ENCODE measurements at regions not wholly inside any gene's neighbourhood (a gene's known extent, or its start where the extent isn't known, plus 50 kb on each side); places are given as distances from the start of the nearest gene placed in this dataset.

DNA sequence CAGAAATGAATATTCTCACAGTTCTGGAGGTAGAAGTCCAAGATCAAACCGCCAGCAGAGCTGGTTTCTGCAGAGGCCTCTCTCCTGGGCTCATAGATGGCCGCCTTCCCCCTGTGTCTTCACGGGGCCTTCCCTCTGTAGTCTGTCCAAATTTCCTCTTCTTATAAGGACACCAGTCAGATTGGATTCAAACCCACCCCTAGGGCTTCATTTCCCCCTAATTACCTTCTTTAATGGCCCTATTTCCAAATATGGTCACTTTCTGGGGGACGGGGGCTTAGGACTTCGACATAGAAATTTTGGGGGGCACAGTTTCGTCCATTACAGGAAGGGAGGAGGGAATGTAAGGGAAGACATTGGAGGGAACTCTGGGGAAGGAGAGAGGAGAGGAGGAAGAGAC lies 132.6 kb downstream of the DDX1 start:
- Mint-ChIP-seq H3K4me3 (no peak overlapping the region), H3K27me3 (ENCODE audit: low read depth in 2 of 2) (no peaks in the 10 kb centered on the region), H3K27ac (no peak overlapping the region), H3K9me3 (no peaks in the 10 kb centered on the region), H3K36me3 (no peaks in the 10 kb centered on the region), H3K4me1 (no peaks in the 10 kb centered on the region)
- TF ChIP-seq, protein P1, sequence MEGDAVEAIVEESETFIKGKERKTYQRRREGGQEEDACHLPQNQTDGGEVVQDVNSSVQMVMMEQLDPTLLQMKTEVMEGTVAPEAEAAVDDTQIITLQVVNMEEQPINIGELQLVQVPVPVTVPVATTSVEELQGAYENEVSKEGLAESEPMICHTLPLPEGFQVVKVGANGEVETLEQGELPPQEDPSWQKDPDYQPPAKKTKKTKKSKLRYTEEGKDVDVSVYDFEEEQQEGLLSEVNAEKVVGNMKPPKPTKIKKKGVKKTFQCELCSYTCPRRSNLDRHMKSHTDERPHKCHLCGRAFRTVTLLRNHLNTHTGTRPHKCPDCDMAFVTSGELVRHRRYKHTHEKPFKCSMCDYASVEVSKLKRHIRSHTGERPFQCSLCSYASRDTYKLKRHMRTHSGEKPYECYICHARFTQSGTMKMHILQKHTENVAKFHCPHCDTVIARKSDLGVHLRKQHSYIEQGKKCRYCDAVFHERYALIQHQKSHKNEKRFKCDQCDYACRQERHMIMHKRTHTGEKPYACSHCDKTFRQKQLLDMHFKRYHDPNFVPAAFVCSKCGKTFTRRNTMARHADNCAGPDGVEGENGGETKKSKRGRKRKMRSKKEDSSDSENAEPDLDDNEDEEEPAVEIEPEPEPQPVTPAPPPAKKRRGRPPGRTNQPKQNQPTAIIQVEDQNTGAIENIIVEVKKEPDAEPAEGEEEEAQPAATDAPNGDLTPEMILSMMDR (IDR thresholded peaks at IDR 0.05) = no peak
- no peaks in the 10 kb centered on the region for H3K4me1 ChIP-seq (ENCODE audit: control insufficient read depth, insufficient read depth, low read length)
- DNase-seq (no peak), ATAC-seq (no peak)
- no peaks in the 10 kb centered on the region for H3K36me3 ChIP-seq (ENCODE audit: control insufficient read depth, insufficient read depth, low read length)
- H3K27me3 ChIP-seq (ENCODE audit: control insufficient read depth, insufficient read depth, low read length) = no peaks in the 10 kb centered on the region
- no peak overlapping the region for H3K4me3 ChIP-seq (ENCODE audit: low read length)
- intact Hi-C loops (cut with micrococcal nuclease) = no loop called here
- H3K27ac ChIP-seq (ENCODE audit: low read length) = no peak overlapping the region
- no peaks in the 10 kb centered on the region for H3K9me3 ChIP-seq (ENCODE audit: control insufficient read depth, insufficient read depth, low read length)
- 80% methylated on average over 6 of the region's 6 CpGs for WGBS (ENCODE audit: insufficient coverage)

DNA sequence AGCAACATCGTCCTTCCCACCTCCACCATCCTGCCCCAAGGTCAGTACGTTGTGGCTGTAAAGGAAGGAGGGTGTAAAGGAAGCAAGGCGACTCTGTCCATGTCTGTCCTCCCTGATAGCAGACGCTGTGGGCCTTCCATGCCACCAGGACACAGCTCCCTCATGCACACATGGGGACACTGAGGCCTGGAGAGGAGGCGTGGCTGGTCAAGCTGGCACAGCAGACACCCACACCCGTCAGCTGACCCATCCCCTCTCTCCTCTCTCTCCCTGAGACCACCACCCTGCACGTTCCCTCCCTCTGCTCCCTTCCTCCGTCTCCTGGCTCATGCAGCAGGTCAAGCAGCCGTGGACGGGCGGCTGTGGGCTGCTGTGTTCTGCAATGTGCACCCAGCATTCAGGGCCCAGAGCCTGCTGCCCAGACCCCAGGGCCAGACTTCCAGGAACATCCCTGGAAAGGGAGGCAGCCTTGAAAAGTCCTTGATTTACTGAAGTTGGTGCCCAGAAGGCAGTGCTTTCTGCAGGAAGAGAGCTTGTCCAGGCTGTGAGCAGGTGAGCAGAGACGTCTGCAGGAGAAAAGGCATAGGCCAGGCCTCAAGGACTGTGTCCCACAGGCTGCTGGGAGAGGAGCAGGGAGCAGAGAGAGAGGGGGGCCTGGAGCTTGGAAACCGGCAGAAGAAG lies 133.6 kb downstream of the DDX1 start:
- Mint-ChIP-seq H3K27me3 (ENCODE audit: low read depth in 2 of 2) (no peaks in the 10 kb centered on the region), H3K9me3 (no peaks in the 10 kb centered on the region), H3K27ac (no peak overlapping the region), H3K4me1 (no peaks in the 10 kb centered on the region), H3K4me3 (no peak overlapping the region), H3K36me3 (no peaks in the 10 kb centered on the region)
- no peak for DNase-seq
- 84% methylated on average over 11 of the region's 13 CpGs for WGBS (ENCODE audit: insufficient coverage)
- no peak overlapping the region for H3K4me3 ChIP-seq (ENCODE audit: low read length)
- intact Hi-C loops (cut with micrococcal nuclease) = no loop called here
- H3K9me3 ChIP-seq (ENCODE audit: control insufficient read depth, insufficient read depth, low read length) = no peaks in the 10 kb centered on the region
- H3K27ac ChIP-seq (ENCODE audit: low read length) = no peak overlapping the region
- TF ChIP-seq, protein P1 (IDR thresholded peaks at IDR 0.05) = no peak
- H3K4me1 ChIP-seq (ENCODE audit: control insufficient read depth, insufficient read depth, low read length) = no peaks in the 10 kb centered on the region
- H3K27me3 ChIP-seq (ENCODE audit: control insufficient read depth, insufficient read depth, low read length) = no peaks in the 10 kb centered on the region
- ATAC-seq = no peak
- no peaks in the 10 kb centered on the region for H3K36me3 ChIP-seq (ENCODE audit: control insufficient read depth, insufficient read depth, low read length)

DNA sequence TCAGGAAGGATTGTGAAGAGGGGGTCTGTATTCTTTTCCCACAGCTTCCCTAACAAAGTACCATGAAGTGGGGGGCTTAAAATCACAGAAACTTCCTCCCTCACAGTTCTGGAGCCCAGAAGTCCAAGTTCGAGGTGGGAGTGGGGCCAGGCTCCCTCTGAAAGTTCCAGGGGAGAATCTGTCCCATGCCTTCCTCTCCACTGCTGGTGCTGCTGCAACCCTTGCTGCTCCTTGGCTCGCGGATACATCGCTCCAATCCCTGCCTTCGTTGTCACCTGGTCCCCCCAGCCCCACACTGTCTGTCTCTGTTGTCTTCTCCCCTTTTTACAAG lies 134.1 kb downstream of the DDX1 start:
- H3K27me3 Mint-ChIP-seq (ENCODE audit: low read depth in 2 of 2) = peaks cover 0 to 4% of the 10 kb centered on the region in 2 donors
- H3K9me3 Mint-ChIP-seq = no peaks in the 10 kb centered on the region
- no peaks in the 10 kb centered on the region for H3K4me1 Mint-ChIP-seq
- TF ChIP-seq, protein P1 (IDR thresholded peaks at IDR 0.05) = no peak
- intact Hi-C loops (cut with micrococcal nuclease) = no loop called here
- no peak overlapping the region for H3K27ac Mint-ChIP-seq
- Histone ChIP-seq H3K4me1 (ENCODE audit: control insufficient read depth, insufficient read depth, low read length) (no peaks in the 10 kb centered on the region), H3K27me3 (ENCODE audit: control insufficient read depth, insufficient read depth, low read length) (no peaks in the 10 kb centered on the region), H3K9me3 (ENCODE audit: control insufficient read depth, insufficient read depth, low read length) (no peaks in the 10 kb centered on the region), H3K27ac (ENCODE audit: low read length) (no peak overlapping the region), H3K4me3 (ENCODE audit: low read length) (no peak overlapping the region), H3K36me3 (ENCODE audit: control insufficient read depth, insufficient read depth, low read length) (no peaks in the 10 kb centered on the region)
- 92% methylated on average over 5 of the region's 5 CpGs for WGBS (ENCODE audit: insufficient coverage)
- H3K4me3 Mint-ChIP-seq = no peak overlapping the region
- ATAC-seq (no peak), DNase-seq (no peak)
- H3K36me3 Mint-ChIP-seq = no peaks in the 10 kb centered on the region
